GM19023 (cell line): ENCODE measurements at regions not wholly inside any gene's neighbourhood (a gene's known extent, or its start where the extent isn't known, plus 50 kb on each side); places are given as distances from the start of the nearest gene placed in this dataset.

Experiments used
- ATAC-seq: cut with Tn5 transposase; IDR thresholded peaks from one replicate; pipeline ENCODE4 v1.9.1; 2021; ENCODE audit warnings: mild to moderate bottlenecking, moderate library complexity; ENCODE audit not compliant: unreplicated experiment

GRCh38 chr12:61823102-61823501 lies 437.1 kb upstream of the USP15 start:
- ATAC-seq = no peak

DNA sequence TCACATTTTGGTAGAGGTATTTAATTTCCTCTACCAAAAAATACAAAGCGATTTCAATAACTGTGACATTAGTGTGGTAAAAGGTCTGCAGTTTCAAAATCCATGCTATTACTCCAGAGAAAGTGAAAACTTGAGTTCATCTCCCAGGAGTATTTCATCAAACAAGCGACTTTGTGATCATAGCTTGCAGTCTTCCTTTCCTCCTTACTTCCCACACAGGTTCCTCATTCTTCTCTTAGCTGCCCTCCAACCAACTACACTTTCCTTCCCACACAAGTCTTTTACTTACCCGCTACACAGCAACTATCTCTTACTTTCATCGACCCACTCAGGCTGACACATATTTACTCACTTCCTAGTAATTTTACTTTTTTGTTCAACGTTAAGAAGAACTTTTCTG lies 413.4 kb upstream of the USP15 start:
- no peak for ATAC-seq

GRCh38 chr12:61848893-61849292 lies 411.3 kb upstream of the USP15 start:
- no peak for ATAC-seq

DNA sequence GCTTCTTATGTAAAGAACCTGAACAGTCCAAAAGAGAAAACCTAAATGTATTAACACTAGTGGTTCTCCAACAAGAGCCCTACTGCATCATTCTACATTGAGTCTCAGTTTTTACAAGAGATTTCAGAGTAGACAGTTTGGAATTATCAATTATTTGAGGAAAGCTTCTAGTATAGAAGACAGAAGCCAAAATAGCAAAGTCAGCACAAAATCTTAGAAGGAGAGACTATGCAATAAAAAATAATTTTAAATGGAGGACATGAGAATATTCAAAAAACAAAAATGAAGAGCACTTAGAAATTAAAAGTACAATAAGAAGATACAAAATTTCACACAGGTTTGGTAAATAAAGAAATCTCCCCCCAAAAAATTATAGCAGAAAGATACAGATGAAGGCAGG lies 406.3 kb upstream of the USP15 start:
- no peak for ATAC-seq

- ATAC-seq = no peak
Measured at GRCh38 chr12:61854902-61855301, 405.3 kb upstream of the USP15 start.

- no peak for ATAC-seq
Measured at GRCh38 chr12:61857968-61858367, 402.2 kb upstream of the USP15 start.

GRCh38 chr12:61860451-61860850 lies 399.8 kb upstream of the USP15 start:
- ATAC-seq = no peak

DNA sequence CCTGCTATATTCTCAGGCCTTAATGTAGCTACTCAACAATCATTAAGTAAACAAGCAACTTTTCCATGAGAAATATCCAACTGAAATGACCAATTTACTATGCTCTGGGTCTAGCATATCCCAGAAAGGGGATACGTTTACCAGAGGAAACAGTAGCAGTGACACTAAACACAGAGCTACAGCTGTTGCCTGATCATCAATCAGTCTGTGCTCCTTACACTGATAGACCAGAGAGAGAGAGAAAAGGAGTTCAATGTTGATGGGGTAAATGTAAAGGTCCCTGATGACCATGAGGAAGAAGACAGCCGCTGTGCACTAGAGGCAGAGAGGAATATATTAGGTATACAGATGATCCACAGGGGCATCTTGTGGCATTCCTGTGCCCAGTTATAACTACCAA lies 397.2 kb upstream of the USP15 start:
- no peak for ATAC-seq

DNA sequence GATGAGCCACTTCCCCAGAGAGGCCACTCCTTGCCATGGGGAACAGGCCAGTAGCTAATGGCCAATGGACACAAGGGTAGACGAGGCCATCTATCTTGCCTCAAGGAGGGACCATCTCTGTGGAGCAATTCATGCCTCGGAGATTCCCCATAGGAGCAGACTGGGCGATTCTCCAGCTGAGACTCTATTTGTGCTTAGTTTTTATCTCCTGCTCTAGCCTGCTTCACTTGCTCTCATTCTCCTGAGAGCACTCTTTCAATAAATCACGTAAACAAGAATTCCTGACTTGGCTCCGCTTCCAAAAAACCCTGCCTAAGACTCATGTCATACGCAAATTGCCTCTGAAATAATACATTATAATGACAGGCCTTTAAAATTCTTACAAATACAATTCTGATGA lies 396.4 kb upstream of the USP15 start:
- ATAC-seq = no peak

DNA sequence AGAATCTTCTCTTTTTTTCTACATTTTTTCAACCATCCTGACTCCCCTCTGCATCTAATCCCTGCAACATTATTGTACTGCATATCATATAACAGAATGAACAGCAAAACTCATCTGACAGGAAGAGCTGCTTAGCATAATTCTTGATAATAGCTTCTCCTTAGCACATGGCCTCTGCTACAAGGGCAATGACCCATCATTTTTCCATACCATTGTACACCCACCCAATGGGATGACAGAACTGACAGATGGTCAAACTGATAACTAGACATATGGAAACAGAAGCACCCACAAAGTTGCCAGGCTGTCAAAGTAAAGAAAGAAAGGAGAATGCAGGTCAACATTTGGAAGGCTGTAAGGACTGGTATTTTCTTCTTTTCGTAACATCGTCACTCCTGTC lies 390.4 kb upstream of the USP15 start:
- no peak for ATAC-seq

GRCh38 chr12:61870658-61871484 lies 389.3 kb upstream of the USP15 start:
- no peak for ATAC-seq

DNA sequence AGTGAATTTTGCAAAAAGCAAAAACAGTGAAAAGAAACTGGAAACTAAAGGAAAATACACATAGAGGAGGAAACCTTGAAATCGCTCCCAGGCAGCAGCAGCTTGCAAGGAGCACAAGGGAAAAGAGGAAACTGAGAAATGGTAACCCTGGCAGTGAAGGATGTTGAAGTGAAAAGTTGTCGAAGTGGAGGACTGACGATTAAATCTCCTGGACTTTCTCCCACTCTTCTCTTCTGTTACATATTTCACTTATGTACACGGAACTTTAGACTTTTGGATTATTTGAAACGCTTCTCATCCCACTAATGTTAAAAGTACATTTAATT lies 388.8 kb upstream of the USP15 start:
- no peak for ATAC-seq

DNA sequence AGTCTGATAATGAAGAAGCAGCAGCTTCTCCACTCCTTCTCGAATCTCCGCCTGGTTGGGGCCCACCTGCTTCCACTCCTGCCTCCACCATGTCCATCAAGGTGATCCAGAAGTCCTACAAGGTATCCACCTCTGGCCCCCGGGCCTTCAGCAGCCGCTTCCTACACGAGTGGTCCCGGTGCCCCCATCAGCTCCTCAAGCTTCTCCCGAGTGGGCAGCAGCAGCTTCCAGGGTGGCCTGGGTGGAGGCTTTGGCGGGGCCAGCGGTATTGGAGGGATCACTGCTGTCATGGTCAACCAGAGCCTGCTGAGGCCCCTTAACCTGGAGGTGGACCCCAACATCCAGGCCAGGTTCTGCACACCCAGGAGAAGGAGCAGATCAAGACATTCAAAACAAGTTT lies 381.0 kb upstream of the USP15 start:
- ATAC-seq = no peak

DNA sequence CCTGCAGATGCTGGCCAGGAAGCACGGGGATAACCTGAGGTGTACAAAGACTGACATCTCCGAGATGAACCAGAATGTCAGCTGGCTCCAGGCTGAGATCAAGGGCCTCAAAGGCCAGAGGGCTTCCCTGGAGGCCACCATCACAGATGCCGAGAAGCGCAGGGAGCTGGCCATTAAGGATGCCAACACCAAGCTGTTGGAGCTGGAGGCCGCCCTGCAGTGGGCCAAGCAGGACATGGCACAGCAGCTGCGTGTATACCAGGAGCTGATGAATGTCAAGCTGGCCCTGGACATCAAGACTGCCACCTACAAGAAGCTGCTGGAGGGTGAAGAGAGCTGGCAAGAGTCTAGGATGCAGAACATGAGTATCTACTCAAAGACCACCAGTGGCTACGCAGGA lies 380.0 kb upstream of the USP15 start:
- no peak for ATAC-seq

DNA sequence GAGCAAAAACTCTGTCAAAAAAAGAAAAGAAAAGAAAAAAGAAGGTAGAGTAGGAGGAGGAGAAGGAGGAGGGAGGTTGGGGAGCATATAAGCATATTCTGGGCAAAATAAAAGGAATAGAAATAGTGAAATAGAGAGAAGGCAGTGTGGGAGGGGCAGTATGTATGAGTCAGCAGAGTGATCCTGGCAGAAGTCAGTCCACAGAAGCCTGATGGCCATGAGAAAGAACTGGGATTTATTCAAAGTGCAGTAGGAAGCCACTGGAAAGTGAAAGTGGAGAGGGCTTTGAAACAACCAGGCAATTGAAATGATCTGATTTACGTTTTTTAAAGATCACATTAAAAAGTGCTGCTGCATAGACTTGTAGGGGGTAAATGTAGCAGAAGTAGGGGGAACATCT lies 368.6 kb upstream of the USP15 start:
- ATAC-seq = no peak

DNA sequence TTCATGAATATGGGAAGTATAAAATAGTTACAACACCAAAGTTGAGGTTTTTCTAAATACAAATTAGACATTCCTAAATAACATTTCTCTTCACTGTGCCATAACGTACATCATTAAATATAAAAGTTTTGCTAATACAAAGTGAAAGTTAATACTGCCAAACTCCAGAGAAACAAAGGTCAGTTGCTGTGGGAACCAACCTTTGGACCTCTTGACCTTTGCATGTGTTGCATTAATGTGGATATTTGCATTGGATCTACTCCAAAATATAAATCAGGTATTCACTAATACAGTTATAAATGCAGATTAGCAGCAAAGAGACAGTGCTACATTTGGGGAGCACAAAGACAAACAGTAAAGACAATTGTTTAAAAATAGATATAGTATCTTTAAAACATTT lies 366.0 kb upstream of the USP15 start:
- ATAC-seq = no peak

- ATAC-seq = no peak
Measured at GRCh38 chr12:61896436-61896835, 363.8 kb upstream of the USP15 start.

- no peak for ATAC-seq
Measured at GRCh38 chr12:61902403-61902802, 357.8 kb upstream of the USP15 start.

GRCh38 chr12:61911113-61911512 lies 349.1 kb upstream of the USP15 start:
- ATAC-seq = no peak

DNA sequence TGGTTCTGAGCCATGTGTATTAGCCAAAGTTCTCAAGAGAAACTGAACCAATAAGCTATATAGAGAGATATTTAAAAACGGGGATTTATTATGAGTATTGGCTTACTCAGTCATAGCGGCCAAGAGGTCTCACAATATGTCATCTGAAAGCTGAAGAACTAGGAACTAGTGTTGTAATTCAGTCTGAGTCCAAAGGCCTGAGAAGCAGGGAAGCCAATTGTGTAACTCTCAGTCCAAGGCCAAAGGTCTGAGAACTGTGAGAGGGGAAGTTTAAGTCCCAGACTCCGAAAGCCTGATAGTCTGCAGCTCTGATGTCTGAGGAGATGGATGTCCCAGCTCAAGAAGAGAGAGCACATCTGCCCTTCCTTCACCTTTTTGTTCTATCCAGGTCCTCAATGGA lies 344.8 kb upstream of the USP15 start:
- ATAC-seq = no peak

DNA sequence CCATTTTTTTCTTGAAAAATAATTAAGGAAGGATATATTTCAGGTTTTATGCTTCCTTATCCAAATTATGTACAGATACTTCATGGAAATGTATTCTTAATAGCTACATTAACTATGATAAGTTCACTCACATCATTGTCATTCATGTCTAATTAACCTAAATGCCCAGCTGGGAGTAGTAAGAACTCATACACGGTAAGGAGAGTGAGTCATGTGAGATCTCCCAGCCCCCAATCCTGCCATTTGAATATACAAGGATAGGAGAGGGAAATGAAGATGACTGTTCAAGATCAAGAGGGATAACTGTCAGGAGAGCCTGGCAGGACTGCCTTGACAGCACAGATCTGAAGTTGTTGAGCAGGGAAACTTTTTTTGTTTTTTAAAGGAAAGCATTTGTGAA lies 343.4 kb upstream of the USP15 start:
- ATAC-seq = no peak

DNA sequence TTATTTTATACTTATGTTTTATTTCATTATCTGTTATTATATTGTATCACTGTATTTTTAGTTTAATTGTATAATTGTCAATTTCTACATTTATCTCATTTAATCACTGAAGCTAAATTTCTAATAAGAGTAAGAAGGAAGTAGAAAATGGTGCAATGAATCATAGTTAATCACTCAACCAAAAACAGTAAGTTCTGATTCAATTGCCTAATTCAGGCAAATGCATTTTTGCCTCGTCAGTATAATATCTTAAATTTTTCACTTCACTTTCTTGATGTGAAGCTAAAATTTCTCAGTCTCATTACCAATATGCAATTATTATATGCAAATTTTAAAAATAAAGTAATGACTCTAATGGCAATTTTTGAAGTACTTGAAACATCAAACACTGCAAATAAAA lies 340.5 kb upstream of the USP15 start:
- ATAC-seq = no peak

DNA sequence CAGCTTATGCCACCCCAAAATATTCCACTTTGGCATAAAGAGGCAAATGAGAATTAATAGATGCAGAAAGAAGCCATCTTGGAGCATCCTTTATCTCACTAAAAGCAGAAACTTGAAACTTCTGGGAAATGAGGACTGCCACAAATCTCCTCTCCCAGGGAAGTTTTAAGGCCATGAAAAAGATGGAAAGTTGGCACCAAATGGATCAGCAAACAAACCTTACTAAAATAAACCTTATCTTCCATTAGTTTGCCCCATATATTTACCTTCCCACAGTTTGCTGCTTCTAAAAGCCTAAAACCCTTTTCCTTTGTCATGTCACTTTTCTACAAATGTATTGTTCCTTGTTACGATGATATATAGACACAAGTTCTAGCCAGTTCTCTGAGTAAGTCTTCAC lies 340.0 kb upstream of the USP15 start:
- no peak for ATAC-seq
